ENCODE measurements at regions not wholly inside any gene's neighbourhood (a gene's known extent, or its start where the extent isn't known, plus 50 kb on each side); places are given as distances from the start of the nearest gene placed in this dataset.

GRCh38 chr3:15851735-15852134 lies 54.0 kb upstream of the ANKRD28 start:
- Histone ChIP-seq H3K4me3 (ENCODE audit: low read depth, low read length) (no peak overlapping the region), H3K36me3 (ENCODE audit: control insufficient read depth, insufficient read depth, low read length) (no peaks in the 10 kb centered on the region), H3K27me3 (ENCODE audit: control insufficient read depth, insufficient read depth, low read length) (no peaks in the 10 kb centered on the region)
- DNase-seq (ENCODE audit: low read depth), result no peak
- no peak for TF ChIP-seq CTCF (IDR thresholded peaks at IDR 0.05; ENCODE audit: insufficient read depth, low read length, poor library complexity, severe bottlenecking)

GRCh38 chr3:15858547-15859506 lies 61.0 kb upstream of the ANKRD28 start:
- TF ChIP-seq CTCF (IDR thresholded peaks at IDR 0.05; ENCODE audit: insufficient read depth, low read length, poor library complexity, severe bottlenecking), result no peak
- H3K36me3 ChIP-seq (ENCODE audit: control insufficient read depth, insufficient read depth, low read length), result no peaks in the 10 kb centered on the region
- H3K27me3 ChIP-seq (ENCODE audit: control insufficient read depth, insufficient read depth, low read length), result no peaks in the 10 kb centered on the region
- peak overlapping the region; percentile 93 for H3K4me3 ChIP-seq (ENCODE audit: low read depth, low read length)
- no peak for DNase-seq (ENCODE audit: low read depth)

- H3K36me3 ChIP-seq (ENCODE audit: control insufficient read depth, insufficient read depth, low read length), result no peaks in the 10 kb centered on the region
- H3K4me3 ChIP-seq (ENCODE audit: low read depth, low read length), result peak overlapping the region; percentile 93
- peak; percentile 29 for DNase-seq (ENCODE audit: low read depth)
- TF ChIP-seq CTCF (IDR thresholded peaks at IDR 0.05; ENCODE audit: insufficient read depth, low read length, poor library complexity, severe bottlenecking), result no peak
- no peaks in the 10 kb centered on the region for H3K27me3 ChIP-seq (ENCODE audit: control insufficient read depth, insufficient read depth, low read length)
These were observed 61.8 kb upstream of the ANKRD28 start for GRCh38 chr3:15859507-15860013.

GRCh38 chr3:15860014-15860934 lies 62.5 kb upstream of the ANKRD28 start:
- no peak for DNase-seq (ENCODE audit: low read depth)
- H3K4me3 ChIP-seq (ENCODE audit: low read depth, low read length), result peak overlapping the region; percentile 93
- no peak for TF ChIP-seq CTCF (IDR thresholded peaks at IDR 0.05; ENCODE audit: insufficient read depth, low read length, poor library complexity, severe bottlenecking)
- no peaks in the 10 kb centered on the region for H3K36me3 ChIP-seq (ENCODE audit: control insufficient read depth, insufficient read depth, low read length)
- H3K27me3 ChIP-seq (ENCODE audit: control insufficient read depth, insufficient read depth, low read length), result no peaks in the 10 kb centered on the region

GRCh38 chr3:15861163-15861562 lies 63.4 kb upstream of the ANKRD28 start:
- H3K4me3 ChIP-seq (ENCODE audit: low read depth, low read length), result no peak overlapping the region
- H3K27me3 ChIP-seq (ENCODE audit: control insufficient read depth, insufficient read depth, low read length), result no peaks in the 10 kb centered on the region
- no peaks in the 10 kb centered on the region for H3K36me3 ChIP-seq (ENCODE audit: control insufficient read depth, insufficient read depth, low read length)
- no peak for TF ChIP-seq CTCF (IDR thresholded peaks at IDR 0.05; ENCODE audit: insufficient read depth, low read length, poor library complexity, severe bottlenecking)
- no peak for DNase-seq (ENCODE audit: low read depth)
